ENCODE measurements at regions not wholly inside any gene's neighbourhood (a gene's known extent, or its start where the extent isn't known, plus 50 kb on each side); places are given as distances from the start of the nearest gene placed in this dataset.
"Not testable (repeated sequence)": the region's sequence is repeated elsewhere in the genome, so short reads cannot be mapped to it uniquely, and the experiment has no call there.

DNA sequence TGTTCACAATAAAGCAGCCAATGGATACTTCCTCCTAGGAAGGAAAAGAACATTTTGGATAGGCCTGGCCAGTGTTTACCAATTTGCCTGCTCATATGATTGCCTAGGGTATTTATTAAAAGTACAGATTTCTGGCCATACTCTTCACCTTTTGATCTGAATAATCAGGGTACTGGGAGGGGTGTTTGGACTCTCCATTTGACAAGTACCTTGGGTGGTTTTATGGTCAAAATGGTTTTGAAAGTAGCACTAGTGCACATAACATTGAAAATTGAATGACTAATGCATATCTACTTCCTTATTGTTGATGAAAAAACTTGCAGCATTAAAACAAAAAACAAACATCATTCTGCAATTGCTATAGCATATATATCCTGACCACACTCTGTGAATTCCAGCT, 333.3 kb upstream of the CDH2 start:
- no peak for DNase-seq (ENCODE audit: low spot score)

DNA sequence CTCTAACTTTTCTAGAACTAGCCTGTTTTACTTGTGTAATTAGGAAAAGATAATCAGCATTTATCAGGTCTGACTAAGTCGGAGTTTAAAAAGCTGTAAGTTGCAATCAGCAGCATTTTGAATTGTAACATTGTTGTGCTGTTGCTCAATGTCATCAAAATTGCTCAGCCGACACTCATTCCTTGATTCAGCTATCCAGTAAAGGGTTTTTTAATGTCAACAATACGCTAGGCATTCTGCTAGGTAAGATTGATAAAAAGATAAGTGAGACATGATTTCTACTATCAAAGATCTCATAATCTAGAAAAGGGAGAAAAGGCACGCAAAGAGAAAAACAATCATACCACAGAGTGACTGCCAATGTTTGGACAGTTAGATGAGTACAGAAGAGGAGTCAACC, 327.1 kb upstream of the CDH2 start:
- DNase-seq (ENCODE audit: low spot score), result no peak

DNA sequence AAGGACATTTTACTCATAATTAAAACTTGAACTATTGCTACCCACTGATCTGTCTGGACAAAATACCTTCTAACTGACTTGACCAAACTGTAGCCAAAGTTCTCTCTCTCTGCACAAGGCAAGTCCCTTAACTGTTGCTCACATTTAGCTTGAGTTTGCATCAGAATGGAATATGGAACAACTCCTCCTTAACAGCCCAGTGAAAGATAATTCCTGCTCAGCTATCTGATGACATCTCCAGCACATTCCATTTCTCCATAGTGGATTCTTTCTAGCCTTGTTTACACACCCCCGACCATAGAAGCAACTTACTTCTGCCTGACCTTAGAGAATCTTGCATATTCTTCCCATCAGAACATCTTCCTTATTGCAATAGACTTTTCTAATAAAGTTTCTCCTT, 317.2 kb upstream of the CDH2 start:
- no peak for DNase-seq (ENCODE audit: low spot score)

DNA sequence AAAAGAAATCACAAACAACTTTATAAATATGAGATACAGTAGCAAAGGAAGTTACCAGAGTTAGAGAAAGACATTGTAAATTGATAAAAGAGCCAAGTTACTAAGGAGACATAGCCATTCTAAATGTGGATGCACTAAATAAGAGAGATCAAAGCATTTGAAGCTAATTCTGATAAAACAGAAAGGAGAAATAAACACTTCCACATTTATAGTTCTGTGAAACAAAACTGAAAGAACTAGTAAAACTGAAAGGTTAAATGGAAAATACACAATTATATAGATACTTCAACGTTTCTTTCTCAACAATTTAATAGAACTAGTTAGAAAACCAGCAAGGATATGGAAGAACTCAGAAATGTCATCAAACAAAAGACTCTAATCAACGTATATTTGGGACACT, 309.0 kb upstream of the CDH2 start:
- no peak for DNase-seq (ENCODE audit: low spot score)

DNA sequence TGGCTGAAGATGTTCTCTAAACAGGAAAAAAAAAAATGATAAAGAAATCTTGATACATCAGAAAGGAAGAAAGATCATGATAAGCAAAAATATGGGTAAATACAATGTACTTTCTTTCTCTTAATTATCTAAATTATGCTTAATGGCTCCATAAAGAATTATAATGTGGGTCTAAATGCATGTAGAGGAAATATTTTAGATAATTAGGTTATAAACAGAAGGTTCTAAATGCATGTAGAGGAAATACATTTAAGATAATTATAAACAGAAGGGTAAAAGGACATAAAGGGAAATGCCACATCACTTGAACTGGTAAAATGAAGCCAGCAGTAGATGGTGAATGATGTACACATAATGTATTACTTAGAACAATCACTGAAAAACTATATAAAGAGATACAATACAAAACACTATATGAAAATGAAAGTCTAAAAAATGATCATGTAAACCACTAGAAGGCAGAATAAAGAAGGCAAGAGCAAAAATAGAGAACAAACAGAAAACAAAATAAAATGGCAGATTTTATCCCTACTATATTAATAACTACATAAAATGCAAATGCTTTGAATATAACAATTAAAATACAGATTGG, 308.4 kb upstream of the CDH2 start:
- DNase-seq (ENCODE audit: low spot score), result no peak

DNA sequence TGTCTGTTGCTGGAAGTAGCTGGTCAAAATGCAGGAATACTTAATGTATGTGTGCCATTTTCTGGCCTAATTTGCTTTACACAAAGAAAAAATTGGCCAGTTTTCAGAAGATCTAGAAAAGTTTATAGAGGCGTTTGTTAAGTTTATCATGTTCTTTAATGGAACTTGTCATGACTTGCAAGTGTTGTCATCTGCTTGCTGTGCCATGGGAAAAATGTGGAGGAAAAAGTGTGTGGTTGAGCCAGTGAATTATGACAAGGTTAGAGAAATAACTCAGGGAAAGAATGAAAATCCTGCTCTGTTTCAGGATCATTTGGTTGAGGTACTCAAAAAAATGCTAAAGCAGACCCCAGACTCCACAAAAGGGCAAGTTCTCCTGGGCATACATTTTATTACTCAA, 301.6 kb upstream of the CDH2 start:
- no peak for DNase-seq (ENCODE audit: low spot score)

DNA sequence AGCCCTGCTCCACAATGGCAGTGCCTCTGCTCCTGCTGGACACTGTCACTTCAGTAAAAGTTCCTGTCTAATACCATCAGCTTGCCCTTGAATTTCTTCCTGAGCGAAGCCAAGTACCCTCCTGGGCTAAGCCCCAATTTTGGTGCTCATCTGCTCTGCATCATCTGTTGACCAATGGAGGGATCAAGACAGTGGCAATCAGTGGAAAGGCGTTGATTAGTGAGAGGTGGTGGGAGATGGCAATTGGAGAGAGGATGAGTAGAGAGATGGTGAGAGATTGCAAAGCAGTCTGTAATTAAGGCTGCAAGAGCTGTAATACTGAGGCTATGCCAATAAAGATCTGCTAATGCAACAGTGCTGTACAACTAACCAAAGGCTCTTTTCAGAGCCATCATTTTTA, 299.4 kb upstream of the CDH2 start:
- no peak for DNase-seq (ENCODE audit: low spot score)

DNA sequence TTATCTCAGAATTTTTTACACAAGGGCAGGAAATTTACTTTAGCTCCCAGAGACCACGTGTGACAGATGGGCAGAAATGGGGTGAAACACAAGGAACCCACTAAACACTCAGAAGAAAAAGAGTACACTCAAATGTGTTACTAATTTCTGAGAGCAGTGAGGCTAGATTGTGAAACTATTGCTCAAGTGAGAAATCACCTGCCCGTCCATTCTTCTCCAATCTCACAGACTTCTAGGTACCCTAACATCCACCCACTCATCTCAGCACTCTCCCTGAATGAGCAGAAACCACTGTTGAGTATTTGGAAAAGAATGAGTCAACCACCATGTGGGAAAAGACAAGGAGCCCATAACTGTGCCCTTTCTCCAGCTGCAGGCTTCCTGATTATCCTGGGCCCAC, 293.0 kb upstream of the CDH2 start:
- DNase-seq (ENCODE audit: low spot score), result no peak

DNA sequence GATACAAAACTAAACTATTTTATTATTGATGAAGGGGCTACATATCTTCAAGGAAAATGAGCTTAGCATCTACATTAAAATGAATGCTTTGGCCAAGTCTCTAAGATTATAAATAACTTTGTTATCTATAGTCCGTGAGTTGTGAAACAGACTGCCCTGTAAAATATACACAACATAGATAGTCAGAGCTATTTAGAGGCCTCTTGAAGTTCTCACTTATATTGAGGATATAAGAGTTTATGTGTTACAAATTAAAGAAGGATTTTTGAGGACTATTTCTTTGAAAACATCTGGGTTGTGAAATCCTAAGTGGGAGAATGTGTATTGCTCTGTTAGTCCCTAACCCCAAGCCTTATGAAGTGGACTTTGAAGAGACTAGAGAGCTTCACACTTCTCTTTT, 292.0 kb upstream of the CDH2 start:
- no peak for DNase-seq (ENCODE audit: low spot score)

DNA sequence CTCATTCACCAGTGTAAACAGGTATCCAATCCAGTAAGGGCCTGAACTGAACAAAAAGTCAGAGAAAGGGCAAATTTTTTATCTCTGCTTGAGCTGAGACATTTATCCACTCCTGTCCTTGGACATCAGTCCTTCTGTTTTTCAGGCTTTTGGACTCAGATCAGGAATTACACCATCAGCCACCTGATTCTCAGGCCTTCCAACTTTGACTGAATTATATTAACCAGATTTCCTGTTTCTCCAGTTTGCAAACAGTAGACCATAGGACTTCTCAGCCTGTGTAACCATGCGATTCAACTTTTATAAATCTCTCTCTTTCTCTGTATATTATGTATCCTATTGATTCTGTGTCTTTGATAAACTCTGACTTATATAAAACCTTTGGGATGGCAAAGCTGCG, 289.3 kb upstream of the CDH2 start:
- no peak for DNase-seq (ENCODE audit: low spot score)

DNA sequence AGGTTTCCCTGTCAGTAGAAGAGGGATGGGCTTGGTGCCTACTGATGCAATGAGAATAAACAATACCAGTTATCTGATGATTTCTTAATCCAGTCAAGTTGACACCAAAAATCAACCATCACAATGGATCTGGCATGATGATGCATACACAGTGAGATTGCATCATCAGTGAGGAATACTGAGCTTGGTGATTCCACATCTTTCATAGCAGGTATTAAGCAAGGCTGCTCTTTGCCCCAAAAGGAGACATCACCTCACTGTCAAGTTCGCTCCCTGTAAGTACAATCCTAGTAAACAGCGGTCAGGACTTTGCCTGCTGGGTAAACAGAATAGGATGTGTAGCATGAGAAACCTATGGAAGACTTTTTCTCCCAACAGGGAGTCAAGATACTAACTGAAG, 282.7 kb upstream of the CDH2 start:
- no peak for DNase-seq (ENCODE audit: low spot score)

DNA sequence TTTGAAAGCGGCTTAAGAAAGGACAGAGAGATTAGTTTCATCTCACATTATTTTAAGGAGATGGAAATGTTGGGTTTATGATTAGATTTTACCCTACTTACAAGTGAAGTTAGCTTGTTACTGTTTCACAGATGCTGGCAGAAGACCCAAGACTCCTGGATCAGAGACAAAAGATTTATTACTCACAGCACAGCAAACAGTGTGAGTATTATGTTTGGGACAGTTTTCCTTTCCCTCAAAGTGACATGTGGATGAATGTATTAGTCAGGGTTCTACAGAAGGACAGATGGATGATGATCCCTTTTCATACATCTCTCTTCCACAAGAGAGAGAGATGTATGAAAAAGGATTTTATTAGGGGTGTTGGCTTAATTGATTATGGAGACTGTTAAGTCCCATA, 281.8 kb upstream of the CDH2 start:
- no peak for DNase-seq (ENCODE audit: low spot score)

DNA sequence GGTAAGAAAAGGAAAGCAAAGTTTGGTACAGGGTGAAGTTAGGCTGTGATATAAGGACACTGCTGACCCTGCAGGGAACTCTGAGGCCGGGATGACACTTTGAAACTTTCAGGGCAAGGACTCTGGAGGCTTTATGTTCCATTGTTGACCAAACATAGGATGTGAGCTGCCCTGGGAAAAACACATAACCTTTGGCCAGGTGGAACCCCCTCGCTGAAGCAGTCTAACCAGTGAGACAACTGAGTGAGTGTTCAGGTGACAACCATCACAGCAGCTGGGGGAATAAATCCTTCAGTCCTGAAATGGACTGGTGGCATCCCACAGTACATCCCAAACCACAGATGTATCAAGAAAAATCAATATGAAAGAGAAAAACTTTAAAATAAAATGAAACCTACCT, 280.9 kb upstream of the CDH2 start:
- DNase-seq (ENCODE audit: low spot score), result no peak

DNA sequence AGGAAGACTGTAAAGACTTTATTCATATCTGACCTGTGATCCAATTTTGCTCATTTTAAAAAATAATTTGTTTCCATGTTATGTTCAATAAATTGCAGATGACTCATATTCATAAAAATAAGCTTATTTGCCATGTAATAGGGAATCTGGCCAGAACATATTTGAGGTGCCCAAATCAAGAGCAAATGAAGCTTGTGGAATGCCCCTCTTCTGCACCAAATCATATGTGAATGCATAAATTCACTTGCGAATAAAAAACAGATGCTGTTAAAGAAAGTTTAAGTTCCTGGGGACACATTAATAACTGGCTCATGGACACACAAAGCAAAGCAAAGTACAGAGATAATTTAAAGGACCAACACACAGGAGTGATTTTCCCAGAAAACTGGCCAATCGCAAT, 279.0 kb upstream of the CDH2 start:
- DNase-seq (ENCODE audit: low spot score), result no peak

DNA sequence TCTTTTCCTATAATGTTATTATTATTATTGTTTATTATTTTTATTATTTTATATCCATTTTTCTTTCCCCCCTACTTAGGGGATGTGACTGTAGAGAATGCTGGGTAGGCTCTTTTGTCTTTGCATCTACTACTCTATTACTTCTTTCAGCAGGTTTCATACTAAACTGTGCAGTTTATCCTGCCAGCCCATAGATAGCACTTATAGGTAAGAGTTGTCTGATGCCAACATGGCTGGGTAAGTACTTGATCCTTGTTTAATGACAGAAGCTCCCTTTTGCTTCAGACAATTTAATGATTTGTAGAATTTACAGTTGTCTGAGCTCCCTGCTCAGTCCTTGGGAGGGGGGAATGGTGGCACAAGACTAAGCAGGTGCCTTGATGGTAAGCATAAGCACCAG, 262.9 kb upstream of the CDH2 start:
- DNase-seq (ENCODE audit: low spot score), result no peak

DNA sequence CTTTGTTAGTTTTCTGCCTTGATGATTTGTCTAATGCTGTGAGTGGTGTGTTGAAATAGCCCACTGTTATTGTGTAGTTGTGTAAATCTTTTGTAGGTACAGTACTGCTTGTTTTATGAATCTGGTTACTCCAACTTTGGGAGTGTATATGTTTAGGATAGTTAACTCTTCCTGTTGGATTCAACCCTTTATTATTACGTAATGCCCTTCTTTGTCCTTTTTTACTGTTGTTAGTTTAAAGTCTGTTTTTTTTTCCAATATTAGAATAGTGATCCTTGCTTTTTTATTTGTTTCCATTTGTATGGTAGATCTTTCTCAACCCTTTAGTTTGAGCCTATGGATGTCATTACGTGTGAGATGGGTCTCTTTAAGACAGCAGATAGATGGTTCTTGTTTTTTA, 261.5 kb upstream of the CDH2 start:
- no peak for DNase-seq (ENCODE audit: low spot score)

DNA sequence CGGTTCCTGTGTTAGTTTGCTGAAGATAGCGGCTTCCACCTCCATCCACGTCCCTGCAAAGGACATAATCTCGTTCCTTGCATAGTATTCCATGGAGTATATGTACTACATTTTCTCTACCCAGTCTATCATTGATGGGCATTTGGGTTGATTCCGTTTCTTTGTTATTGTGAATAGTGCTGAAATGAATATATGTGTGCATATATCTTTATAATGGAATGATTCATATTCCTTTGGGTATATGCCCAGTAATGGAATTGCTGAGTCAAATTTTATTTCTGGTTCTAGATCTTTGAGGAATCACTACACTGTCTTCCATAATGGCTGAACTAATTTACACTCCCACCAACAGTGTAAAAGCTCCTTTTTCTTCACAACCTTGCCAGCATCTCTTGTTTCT, 255.4 kb upstream of the CDH2 start:
- DNase-seq (ENCODE audit: low spot score), result no peak

DNA sequence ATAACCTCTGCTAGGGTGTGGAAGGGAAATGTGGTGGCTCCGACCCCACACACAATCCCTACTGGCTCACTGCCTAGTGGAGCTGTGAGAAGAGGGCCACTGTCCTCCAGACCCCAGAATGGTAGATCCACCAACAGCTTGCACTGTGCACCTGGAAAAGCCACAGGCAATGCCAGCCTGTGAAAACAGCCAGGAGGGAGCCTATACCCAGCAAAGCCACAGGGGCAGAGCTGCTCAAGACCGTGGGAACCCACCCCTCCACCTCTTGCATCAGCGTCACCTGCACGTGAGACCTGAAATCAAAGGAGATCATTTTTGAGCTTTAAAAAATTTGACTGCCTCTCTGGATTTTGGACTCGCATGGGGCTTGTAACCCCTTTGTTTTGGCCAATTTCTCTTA, 249.0 kb upstream of the CDH2 start:
- no peak for DNase-seq (ENCODE audit: low spot score)

DNA sequence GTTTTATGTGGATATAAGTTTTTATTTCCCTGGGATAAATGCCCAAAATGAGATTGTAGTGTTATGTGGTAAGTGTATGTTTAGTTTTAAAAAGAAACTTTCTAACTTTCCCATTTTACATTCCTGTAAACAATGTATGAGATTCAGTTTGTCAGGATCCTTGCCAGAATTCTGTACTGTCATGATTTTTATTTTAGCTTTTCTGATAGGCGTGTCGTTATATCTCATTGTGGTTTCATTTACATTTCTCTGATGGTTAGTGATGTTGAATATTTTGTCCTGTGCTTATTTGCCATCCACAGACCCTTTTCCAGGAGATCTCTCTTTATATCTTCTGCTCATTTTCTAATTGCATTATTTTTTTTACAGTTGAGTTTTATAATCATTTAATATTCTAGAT, 245.6 kb upstream of the CDH2 start:
- DNase-seq (ENCODE audit: low spot score), result no peak

DNA sequence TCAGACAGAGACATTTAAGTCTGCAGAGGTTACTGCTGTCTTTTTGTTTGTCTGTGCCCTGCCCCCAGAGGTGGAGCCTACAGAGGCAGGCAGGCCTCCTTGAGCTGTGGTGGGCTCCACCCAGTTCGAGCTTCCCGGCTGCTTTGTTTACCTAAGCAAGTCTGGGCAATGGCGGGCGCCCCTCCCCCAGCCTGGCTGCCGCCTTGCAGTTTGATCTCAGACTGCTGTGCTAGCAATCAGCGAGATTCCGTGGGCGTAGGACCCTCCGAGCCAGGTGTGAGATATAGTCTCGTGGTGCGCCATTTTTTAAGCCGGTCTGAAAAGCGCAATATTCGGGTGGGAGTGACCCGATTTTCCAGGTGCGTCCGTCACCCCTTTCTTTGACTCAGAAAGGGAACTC, 245.0 kb upstream of the CDH2 start:
- not testable (repeated sequence) for DNase-seq (ENCODE audit: low spot score)

DNA sequence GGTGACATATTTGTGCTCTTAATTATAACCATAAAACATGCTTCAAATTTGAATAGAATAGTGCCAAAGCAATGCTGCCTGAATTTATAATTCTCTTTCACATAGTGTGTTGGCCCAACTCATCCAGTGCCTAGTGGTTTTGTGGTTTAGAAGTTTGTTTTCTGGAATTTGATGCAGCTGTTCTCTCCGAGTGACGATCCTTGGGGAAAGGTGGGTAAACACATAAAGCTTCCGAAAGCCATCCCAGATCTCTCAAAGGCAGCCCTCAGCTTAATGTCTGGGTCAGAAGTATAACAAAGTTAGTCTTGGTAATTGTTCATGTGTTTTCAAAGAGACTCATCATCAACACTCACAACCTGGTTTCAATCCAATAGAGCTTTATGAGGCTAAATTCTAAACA, 235.6 kb upstream of the CDH2 start:
- DNase-seq (ENCODE audit: low spot score), result no peak

DNA sequence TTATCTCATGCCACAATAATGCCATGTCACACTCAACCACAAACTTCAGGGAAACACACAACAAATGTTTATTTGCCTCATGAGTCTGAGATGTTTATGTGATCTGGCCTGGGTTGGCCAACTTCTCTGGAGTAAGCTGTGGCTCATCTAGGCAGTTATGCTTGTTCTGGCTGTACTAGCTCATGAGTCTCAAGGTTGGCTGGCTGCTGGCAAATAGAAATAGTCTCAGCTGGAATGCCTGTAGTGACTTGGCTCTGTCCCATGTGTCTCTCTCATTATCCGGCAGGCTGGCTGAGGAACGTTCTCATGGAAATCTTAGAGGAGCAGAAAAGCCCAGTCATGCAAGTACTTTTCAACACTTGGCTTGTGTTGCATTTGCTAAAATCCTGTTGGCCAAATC, 234.9 kb upstream of the CDH2 start:
- no peak for DNase-seq (ENCODE audit: low spot score)

DNA sequence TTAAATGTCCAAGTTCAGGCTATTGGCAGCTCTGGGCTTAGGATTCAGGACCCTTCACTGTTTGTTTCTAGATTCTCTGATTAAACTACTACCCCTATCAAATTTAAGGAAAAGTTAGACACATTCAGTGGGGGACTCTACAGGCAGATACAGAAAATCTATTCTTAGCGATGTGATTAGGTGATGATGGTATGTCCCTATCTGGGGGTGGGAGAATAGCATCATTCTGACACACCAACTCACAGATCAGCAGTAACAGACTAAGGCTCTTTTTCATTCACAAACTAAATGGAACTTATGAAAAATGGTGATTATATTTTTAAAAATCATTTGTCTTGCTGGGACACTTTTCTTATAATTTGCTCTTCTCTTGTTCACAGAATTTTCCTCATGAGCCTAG, 232.9 kb upstream of the CDH2 start:
- DNase-seq (ENCODE audit: low spot score), result no peak

DNA sequence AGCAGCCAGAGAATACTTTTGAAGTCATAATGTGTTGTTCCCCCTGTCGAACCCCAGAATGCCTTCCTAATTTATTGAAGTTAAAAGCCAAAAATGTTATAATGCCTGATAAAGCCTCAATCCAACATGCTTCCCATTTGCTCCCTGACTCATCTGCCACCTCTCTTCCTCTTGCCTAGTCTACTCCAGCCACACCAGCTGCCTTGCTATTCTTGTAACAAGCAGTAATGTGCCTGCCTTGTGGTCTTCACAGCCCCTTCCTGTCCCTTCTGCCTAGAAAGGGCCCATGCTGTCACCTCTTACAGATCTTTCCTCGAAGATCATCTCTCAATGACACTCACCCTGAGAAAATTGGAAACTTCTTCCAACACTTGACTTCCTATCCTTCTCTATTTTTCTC, 231.6 kb upstream of the CDH2 start:
- no peak for DNase-seq (ENCODE audit: low spot score)

DNA sequence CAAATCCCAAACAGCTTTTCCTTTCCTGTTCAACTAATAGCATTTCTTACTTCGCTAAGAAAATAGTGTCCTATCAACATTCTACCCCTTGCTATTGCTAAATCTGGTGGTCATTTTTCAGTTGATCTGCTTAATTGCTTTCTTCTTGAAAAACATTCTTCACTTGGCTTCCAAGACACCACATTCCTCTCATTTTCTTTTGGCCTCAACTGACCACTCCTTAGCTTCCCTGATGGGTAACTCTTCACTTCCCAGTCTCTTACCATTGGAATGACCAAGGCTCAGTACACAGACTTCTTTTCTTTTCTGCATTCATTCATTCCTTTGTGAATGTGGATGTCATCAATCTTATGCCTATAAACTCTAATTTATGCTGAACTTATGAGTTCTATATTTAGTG, 230.8 kb upstream of the CDH2 start:
- no peak for DNase-seq (ENCODE audit: low spot score)
